ENCODE measurements at regions not wholly inside any gene's neighbourhood (a gene's known extent, or its start where the extent isn't known, plus 50 kb on each side); places are given as distances from the start of the nearest gene placed in this dataset.

- peaks cover 27% of the 10 kb centered on the region for H3K9me3 Mint-ChIP-seq
- H3K4me1 Mint-ChIP-seq (ENCODE audit: low read depth): no peaks in the 10 kb centered on the region
- H3K36me3 Mint-ChIP-seq: peaks cover 2% of the 10 kb centered on the region
- peaks cover 5% of the 10 kb centered on the region for H3K27me3 Mint-ChIP-seq
- CTCF ChIA-PET: no interaction called here
- intact Hi-C loops (cut with micrococcal nuclease): no loop called here
- no peak for DNase-seq
- POLR2A ChIA-PET: no interaction called here
- no peak overlapping the region for H3K4me3 Mint-ChIP-seq
- H3K27ac Mint-ChIP-seq: no peak overlapping the region
Measured at GRCh38 chr1:215507119-215507518, 60.0 kb upstream of the KCTD3 start.

- Mint-ChIP-seq H3K27me3 (peaks cover 4% of the 10 kb centered on the region), H3K4me3 (no peak overlapping the region), H3K36me3 (peaks cover 2% of the 10 kb centered on the region), H3K4me1 (ENCODE audit: low read depth) (no peaks in the 10 kb centered on the region), H3K27ac (no peak overlapping the region), H3K9me3 (peaks cover 31% of the 10 kb centered on the region)
- intact Hi-C loops (cut with micrococcal nuclease): no loop called here
- no peak for DNase-seq
- ChIA-PET CTCF (no interaction called here), POLR2A (no interaction called here)
Measured at GRCh38 chr1:215508311-215508710, 58.8 kb upstream of the KCTD3 start.
